A549 (cell line): ENCODE measurements at regions not wholly inside any gene's neighbourhood (a gene's known extent, or its start where the extent isn't known, plus 50 kb on each side); places are given as distances from the start of the nearest gene placed in this dataset.

Source experiments
- ATAC-seq, 2 experiments: fragments of 200-7000 bp in 1 of 2; fragments of >200 bp in 1 of 2; cut with Nextera tagmentation in 1 of 2; cut with Tn5 transposase in 1 of 2; 3 replicates each; pipeline versions ENCODE4 v1.8.0 to v1.9.1; 2018 to 2020; ENCODE audit warnings: mild to moderate bottlenecking in 1 of 2, moderate library complexity in 1 of 2
- CTCF ChIA-PET: fragments of 300-600 bp; sonication (Branson Sonifier 250); formaldehyde crosslinking; extraction: SDS; loops from one replicate; lab custom pipeline; 2021; ENCODE audit warnings: antibody characterized with exemption, inconsistent platforms; lab: Yijun Ruan, JAX
- POLR2A ChIA-PET: fragments of 350-600 bp; formaldehyde crosslinking; extraction: SDS; loops from one replicate; lab custom pipeline; 2021; ENCODE audit warnings: antibody characterized with exemption, inconsistent platforms; lab: Yijun Ruan, JAX
- DNase-seq, 2 experiments: peaks; one replicate each; pipeline versions ENCODE4 v3.0.0 to v3.0.0-alpha.2; 2011 to 2016; ENCODE audit warnings: low read depth in 1 of 2, low spot score in 1 of 2
- FAIRE-seq: peaks from 2 replicates; lab custom pipeline; 2011; peaks lifted over from hg19 to GRCh38; lab: Jason Lieb, UNC
- H3K27ac ChIP-seq, 2 experiments: fragments of >200 bp; sonication (Bioruptor Twin); formaldehyde crosslinking; 3 replicates each; pipeline ENCODE4 v1.5.1; 2016 to 2017
- H3K4me1 ChIP-seq: fragments of >200 bp; sonication (Bioruptor Twin); formaldehyde crosslinking; 3 replicates; pipeline ENCODE4 v1.6.1; 2016
- H3K4me2 ChIP-seq: fragments of >200 bp; sonication (Bioruptor Twin); formaldehyde crosslinking; 3 replicates; pipeline ENCODE4 v1.6.1; 2016
- H3K4me3 ChIP-seq: fragments of >200 bp; sonication (Bioruptor Twin); formaldehyde crosslinking; 3 replicates; pipeline ENCODE4 v1.5.1; 2016
- H3K9me3 ChIP-seq: fragments of >200 bp; sonication (Bioruptor Twin); formaldehyde crosslinking; 3 replicates; pipeline ENCODE4 v1.6.1; 2016
- BHLHE40 ChIP-seq: IDR thresholded peaks from 2 replicates; pipeline ENCODE4 v1.6.1; 2012; ENCODE audit warnings: low read depth, low read length, inconsistent platforms
- CBX8 ChIP-seq: fragments of 200-600 bp; sonication (generic); IDR thresholded peaks from 2 replicates; pipeline ENCODE4 v1.6.1; 2016
- CEBPB ChIP-seq, 2 experiments: fragments of >200 bp in 1 of 2; sonication (Bioruptor Twin) in 1 of 2; formaldehyde crosslinking in 1 of 2; IDR thresholded peaks; 2 replicates each; pipeline ENCODE4 v1.6.1; 2012 to 2016
- CHD2 ChIP-seq: fragments of 150-350 bp; IDR thresholded peaks from 2 replicates; pipeline ENCODE4 v1.6.1; 2014; ENCODE audit warnings: low read length; ENCODE audit not compliant: partially characterized antibody
- CHD4 ChIP-seq: fragments of 200-600 bp; sonication (generic); IDR thresholded peaks from 2 replicates; pipeline ENCODE4 v1.6.1; 2016; ENCODE audit warnings: antibody characterized with exemption, mild to moderate bottlenecking, borderline replicate concordance
- EHF ChIP-seq: fragments of 250-450 bp; sonication (Bioruptor Pico); IDR thresholded peaks from 2 replicates; pipeline ENCODE4 v1.5.0; 2020; ENCODE audit warnings: mild to moderate bottlenecking
- EP300 ChIP-seq, 2 experiments: fragments of >200 bp; sonication (Bioruptor Twin); formaldehyde crosslinking; IDR thresholded peaks; 2 replicates in 1 of 2; 3 replicates in 1 of 2; pipeline ENCODE4 v1.6.1; 2016 to 2017
- ESRRA ChIP-seq: fragments of 150-350 bp; IDR thresholded peaks from 2 replicates; pipeline ENCODE4 v1.6.1; 2014; ENCODE audit warnings: mild to moderate bottlenecking, low read length, borderline replicate concordance
- FOSB ChIP-seq: fragments of 250-450 bp; sonication (Bioruptor Pico); IDR thresholded peaks from 2 replicates; pipeline ENCODE4 v1.5.0; 2020; ENCODE audit warnings: mild to moderate bottlenecking, moderate library complexity
- FOSL2 ChIP-seq, 2 experiments: fragments of 450-650 bp in 1 of 2; fragments of >200 bp in 1 of 2; sonication (Bioruptor Twin) in 1 of 2; formaldehyde crosslinking; IDR thresholded peaks; 2 replicates each; pipeline versions ENCODE4 v1.5.0 to v1.6.1; 2016 to 2020; ENCODE audit warnings: mild to moderate bottlenecking in 1 of 2, moderate library complexity in 1 of 2
- FOXS1 ChIP-seq: fragments of 250-450 bp; sonication (Bioruptor Pico); IDR thresholded peaks from 2 replicates; pipeline ENCODE4 v1.5.0; 2020; ENCODE audit warnings: mild to moderate bottlenecking, moderate library complexity
- GATA3 ChIP-seq: IDR thresholded peaks from 2 replicates; pipeline ENCODE4 v1.6.1; 2012; ENCODE audit warnings: borderline replicate concordance
- HOXA7 ChIP-seq: fragments of 250-450 bp; sonication (Bioruptor Pico); IDR thresholded peaks from 2 replicates; pipeline ENCODE4 v1.5.0; 2020; ENCODE audit warnings: mild to moderate bottlenecking, moderate library complexity
- HOXB13 ChIP-seq: fragments of 250-450 bp; sonication (Bioruptor Pico); IDR thresholded peaks from 2 replicates; pipeline ENCODE4 v1.5.0; 2020; ENCODE audit warnings: low read depth, mild to moderate bottlenecking, moderate library complexity
- JUN ChIP-seq, 2 experiments: fragments of >200 bp; sonication (Bioruptor Twin); formaldehyde crosslinking; IDR thresholded peaks; 2 replicates in 1 of 2; 3 replicates in 1 of 2; pipeline ENCODE4 v1.6.1; 2016 to 2017
- KDM5A ChIP-seq: fragments of 200-600 bp; sonication (generic); IDR thresholded peaks from 2 replicates; pipeline ENCODE4 v1.6.1; 2016; ENCODE audit warnings: antibody characterized with exemption, mild to moderate bottlenecking
- NR3C1 ChIP-seq: fragments of >200 bp; sonication (Bioruptor Twin); formaldehyde crosslinking; IDR thresholded peaks from 3 replicates; pipeline ENCODE4 v1.6.1; 2017
- POLR2AphosphoS2 ChIP-seq: conservative IDR thresholded peaks from 2 replicates; pipeline ENCODE4 v1.6.1; 2012; ENCODE audit warnings: low read length, improper control_type of control experiment, inconsistent platforms
- RARB ChIP-seq: fragments of 250-450 bp; sonication (Bioruptor Pico); IDR thresholded peaks from 2 replicates; pipeline ENCODE4 v1.8.0; 2021; ENCODE audit warnings: mild to moderate bottlenecking, moderate library complexity
- RNF2 ChIP-seq: fragments of 200-600 bp; sonication (generic); IDR thresholded peaks from 2 replicates; pipeline ENCODE4 v1.6.1; 2016; ENCODE audit warnings: low read depth, mild to moderate bottlenecking, antibody characterized with exemption, moderate library complexity, borderline replicate concordance
- SREBF2 ChIP-seq: fragments of 450-650 bp; IDR thresholded peaks from 2 replicates; pipeline ENCODE4 v1.6.1; 2014; ENCODE audit warnings: mild to moderate bottlenecking, moderate library complexity
- TFCP2L1 ChIP-seq: fragments of 250-450 bp; sonication (Bioruptor Pico); IDR thresholded peaks from 2 replicates; pipeline ENCODE4 v1.5.0; 2021; ENCODE audit warnings: mild to moderate bottlenecking
- ZNF302 ChIP-seq: fragments of 250-450 bp; sonication (Bioruptor Pico); IDR thresholded peaks from 2 replicates; pipeline ENCODE4 v1.9.0; 2021; ENCODE audit warnings: inconsistent platforms, mild to moderate bottlenecking, moderate library complexity
- WGBS: methylation state at CpG from one replicate; pipeline ENCODE4 v1.1.6; 2017; ENCODE audit errors: missing lambda C conversion rate; 5-methylcytosine and 5-hydroxymethylcytosine counted together
- TF ChIP-seq, protein P1 (sequence below): fragments of >200 bp; sonication (Bioruptor Twin); formaldehyde crosslinking; IDR thresholded peaks from 3 replicates; pipeline ENCODE4 v1.5.1; 2016
- TF ChIP-seq, protein P2 (sequence below): fragments of >200 bp; sonication (Bioruptor Twin); formaldehyde crosslinking; IDR thresholded peaks from 3 replicates; pipeline ENCODE4 v1.6.1; 2016
- TF ChIP-seq, protein P3 (sequence below): IDR thresholded peaks from 2 replicates; pipeline ENCODE4 v1.6.1; 2012
- TF ChIP-seq, protein P4 (sequence below): IDR thresholded peaks from 2 replicates; pipeline ENCODE4 v1.6.1; 2012; ENCODE audit warnings: low read depth, borderline replicate concordance
- TF ChIP-seq, protein P5 (sequence below): IDR thresholded peaks from 2 replicates; pipeline ENCODE4 v1.6.1; 2012
- TF ChIP-seq, protein P6 (sequence below): fragments of 150-350 bp; IDR thresholded peaks from 2 replicates; pipeline ENCODE4 v1.6.1; 2014; ENCODE audit warnings: low read depth, mild to moderate bottlenecking, low read length

DNA sequence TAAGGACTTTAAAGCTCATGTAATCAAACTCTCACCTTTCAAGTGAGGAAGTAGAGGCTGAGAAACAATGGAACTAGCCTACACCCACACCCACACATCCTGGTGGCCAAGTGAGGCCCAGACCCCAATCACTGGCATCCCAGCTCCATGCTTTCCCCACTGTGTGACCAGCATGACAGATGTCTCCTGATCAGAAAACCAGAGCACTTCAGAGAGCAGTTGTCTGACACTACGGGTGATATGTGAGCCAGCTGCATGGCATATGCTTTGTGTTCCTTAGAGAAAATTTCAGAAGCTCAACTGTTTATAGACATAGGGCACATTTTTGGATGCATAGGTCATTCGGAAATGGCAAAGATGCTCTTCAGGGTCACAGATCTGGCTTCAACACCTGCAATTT is 315.2 kb downstream of the NDFIP2 start (continued):
- TF ChIP-seq CBX8 (no peak), TFCP2L1 (CRISPR knock-in tag) (no peak)

DNA sequence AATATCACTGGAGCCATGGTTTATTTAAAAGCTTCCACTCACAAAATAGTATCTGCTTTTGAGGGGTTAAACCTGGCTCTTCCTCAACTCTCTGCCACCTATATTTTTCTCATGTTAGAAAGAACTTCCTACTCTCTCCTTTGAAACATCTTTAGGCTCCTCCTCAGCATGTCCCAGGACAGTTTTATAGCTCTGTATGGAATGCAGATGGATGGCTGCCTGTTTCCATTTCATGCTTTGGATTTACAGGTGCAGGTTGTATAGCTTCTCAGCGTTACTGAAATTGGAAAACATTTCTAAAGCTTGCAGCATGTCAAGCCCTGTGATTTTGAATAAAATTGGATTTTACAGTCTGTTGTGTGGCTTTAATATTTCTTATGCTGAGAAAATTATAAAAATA is 314.0 kb downstream of the NDFIP2 start:
- TF ChIP-seq FOXS1 (no peak), HOXB13 (CRISPR knock-in tag) (no peak), ESRRA (no peak), HOXA7 (no peak), ZNF302 (CRISPR knock-in tag) (no peak), EHF (CRISPR knock-in tag) (no peak), CHD4 (no peak), POLR2AphosphoS2 (no peak), CEBPB (IDR thresholded peaks at IDR 0.05) (no peak), CBX8 (no peak), EP300 (IDR thresholded peaks at IDR 0.05) (no peak), CHD2 (no peak), JUN (IDR thresholded peaks at IDR 0.05) (no peak)
- TF ChIP-seq, protein P1, sequence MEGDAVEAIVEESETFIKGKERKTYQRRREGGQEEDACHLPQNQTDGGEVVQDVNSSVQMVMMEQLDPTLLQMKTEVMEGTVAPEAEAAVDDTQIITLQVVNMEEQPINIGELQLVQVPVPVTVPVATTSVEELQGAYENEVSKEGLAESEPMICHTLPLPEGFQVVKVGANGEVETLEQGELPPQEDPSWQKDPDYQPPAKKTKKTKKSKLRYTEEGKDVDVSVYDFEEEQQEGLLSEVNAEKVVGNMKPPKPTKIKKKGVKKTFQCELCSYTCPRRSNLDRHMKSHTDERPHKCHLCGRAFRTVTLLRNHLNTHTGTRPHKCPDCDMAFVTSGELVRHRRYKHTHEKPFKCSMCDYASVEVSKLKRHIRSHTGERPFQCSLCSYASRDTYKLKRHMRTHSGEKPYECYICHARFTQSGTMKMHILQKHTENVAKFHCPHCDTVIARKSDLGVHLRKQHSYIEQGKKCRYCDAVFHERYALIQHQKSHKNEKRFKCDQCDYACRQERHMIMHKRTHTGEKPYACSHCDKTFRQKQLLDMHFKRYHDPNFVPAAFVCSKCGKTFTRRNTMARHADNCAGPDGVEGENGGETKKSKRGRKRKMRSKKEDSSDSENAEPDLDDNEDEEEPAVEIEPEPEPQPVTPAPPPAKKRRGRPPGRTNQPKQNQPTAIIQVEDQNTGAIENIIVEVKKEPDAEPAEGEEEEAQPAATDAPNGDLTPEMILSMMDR: no peak
- TF ChIP-seq, protein P2, sequence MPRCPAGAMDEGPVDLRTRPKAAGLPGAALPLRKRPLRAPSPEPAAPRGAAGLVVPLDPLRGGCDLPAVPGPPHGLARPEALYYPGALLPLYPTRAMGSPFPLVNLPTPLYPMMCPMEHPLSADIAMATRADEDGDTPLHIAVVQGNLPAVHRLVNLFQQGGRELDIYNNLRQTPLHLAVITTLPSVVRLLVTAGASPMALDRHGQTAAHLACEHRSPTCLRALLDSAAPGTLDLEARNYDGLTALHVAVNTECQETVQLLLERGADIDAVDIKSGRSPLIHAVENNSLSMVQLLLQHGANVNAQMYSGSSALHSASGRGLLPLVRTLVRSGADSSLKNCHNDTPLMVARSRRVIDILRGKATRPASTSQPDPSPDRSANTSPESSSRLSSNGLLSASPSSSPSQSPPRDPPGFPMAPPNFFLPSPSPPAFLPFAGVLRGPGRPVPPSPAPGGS: no peak
- TF ChIP-seq, protein P3, sequence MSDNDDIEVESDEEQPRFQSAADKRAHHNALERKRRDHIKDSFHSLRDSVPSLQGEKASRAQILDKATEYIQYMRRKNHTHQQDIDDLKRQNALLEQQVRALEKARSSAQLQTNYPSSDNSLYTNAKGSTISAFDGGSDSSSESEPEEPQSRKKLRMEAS: no peak
- TF ChIP-seq, protein P4, sequence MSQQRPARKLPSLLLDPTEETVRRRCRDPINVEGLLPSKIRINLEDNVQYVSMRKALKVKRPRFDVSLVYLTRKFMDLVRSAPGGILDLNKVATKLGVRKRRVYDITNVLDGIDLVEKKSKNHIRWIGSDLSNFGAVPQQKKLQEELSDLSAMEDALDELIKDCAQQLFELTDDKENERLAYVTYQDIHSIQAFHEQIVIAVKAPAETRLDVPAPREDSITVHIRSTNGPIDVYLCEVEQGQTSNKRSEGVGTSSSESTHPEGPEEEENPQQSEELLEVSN: no peak
- ATAC-seq: no peak
- H3K9me3 ChIP-seq: peaks cover 3% of the 10 kb centered on the region; the same call in 1 of the 3 replicates
- no peak for FAIRE-seq
- POLR2A ChIA-PET: no interaction called here
- no peak for DNase-seq
- H3K4me2 ChIP-seq: no peak overlapping the region
- WGBS: 83% methylated on average over 1 of the region's 1 CpG
- CTCF ChIA-PET: interaction anchor here (1.2 to 1.3 kb wide), 2 partner anchors 8 to 16 kb away, joined by 3 read pairs; no protein-coding TSS in a partner anchor
- H3K4me1 ChIP-seq: no peaks in the 10 kb centered on the region
- H3K27ac ChIP-seq: no peak overlapping the region
- no peak overlapping the region for H3K4me3 ChIP-seq

DNA sequence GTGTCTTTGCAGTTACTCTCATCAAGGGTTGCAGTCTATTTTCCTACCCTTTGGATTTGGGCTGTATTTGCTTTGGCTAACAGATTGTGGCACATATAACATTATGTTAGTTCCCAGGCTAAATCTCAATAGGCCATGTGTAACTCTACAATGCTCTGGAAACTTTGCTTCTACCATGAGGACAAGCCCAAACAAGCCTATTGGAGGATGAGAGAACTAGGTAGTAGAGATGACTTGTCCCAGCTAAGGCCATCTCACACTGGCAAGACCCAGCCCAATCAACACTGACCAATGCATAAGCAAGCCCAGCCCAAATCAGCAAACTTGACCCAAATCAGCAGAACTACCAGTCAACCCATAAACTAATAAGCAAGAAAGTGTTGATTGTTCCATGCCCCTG is 311.8 kb downstream of the NDFIP2 start:
- H3K27ac ChIP-seq: no peak overlapping the region
- CTCF ChIA-PET: interaction anchor here (0.6 kb wide), 1 partner anchor 497 kb away, joined by 6 read pairs; no protein-coding TSS in a partner anchor

More for the DNA sequence above, 311.8 kb downstream of the NDFIP2 start:
- ATAC-seq: no peak
- TF ChIP-seq RNF2 (no peak), CHD2 (no peak), NR3C1 (no peak), HOXB13 (CRISPR knock-in tag) (no peak), GATA3 (no peak), SREBF2 (no peak), ZNF302 (CRISPR knock-in tag) (no peak), KDM5A (no peak), RARB (CRISPR knock-in tag) (no peak), BHLHE40 (no peak), FOSL2 (IDR thresholded peaks at IDR 0.05) (no peak), FOSL2 (CRISPR knock-in tag; IDR thresholded peaks at IDR 0.05) (no peak), FOSB (CRISPR knock-in tag) (no peak), JUN (IDR thresholded peaks at IDR 0.05) (no peak)
- TF ChIP-seq, protein P5, sequence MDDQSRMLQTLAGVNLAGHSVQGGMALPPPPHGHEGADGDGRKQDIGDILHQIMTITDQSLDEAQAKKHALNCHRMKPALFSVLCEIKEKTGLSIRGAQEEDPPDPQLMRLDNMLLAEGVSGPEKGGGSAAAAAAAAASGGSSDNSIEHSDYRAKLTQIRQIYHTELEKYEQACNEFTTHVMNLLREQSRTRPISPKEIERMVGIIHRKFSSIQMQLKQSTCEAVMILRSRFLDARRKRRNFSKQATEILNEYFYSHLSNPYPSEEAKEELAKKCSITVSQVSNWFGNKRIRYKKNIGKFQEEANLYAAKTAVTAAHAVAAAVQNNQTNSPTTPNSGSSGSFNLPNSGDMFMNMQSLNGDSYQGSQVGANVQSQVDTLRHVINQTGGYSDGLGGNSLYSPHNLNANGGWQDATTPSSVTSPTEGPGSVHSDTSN: no peak
- TF ChIP-seq, protein P6, sequence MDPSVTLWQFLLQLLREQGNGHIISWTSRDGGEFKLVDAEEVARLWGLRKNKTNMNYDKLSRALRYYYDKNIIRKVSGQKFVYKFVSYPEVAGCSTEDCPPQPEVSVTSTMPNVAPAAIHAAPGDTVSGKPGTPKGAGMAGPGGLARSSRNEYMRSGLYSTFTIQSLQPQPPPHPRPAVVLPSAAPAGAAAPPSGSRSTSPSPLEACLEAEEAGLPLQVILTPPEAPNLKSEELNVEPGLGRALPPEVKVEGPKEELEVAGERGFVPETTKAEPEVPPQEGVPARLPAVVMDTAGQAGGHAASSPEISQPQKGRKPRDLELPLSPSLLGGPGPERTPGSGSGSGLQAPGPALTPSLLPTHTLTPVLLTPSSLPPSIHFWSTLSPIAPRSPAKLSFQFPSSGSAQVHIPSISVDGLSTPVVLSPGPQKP: no peak
- no peak for DNase-seq
- Histone ChIP-seq H3K4me1 (no peaks in the 10 kb centered on the region), H3K4me2 (no peak overlapping the region), H3K9me3 (peaks cover 4% of the 10 kb centered on the region; the same call in 1 of the 3 replicates), H3K4me3 (no peak overlapping the region)
- POLR2A ChIA-PET: no interaction called here
- FAIRE-seq: no peak
